NB4 (cell line): ENCODE measurements at regions not wholly inside any gene's neighbourhood (a gene's known extent, or its start where the extent isn't known, plus 50 kb on each side); places are given as distances from the start of the nearest gene placed in this dataset.

ENCODE experiments used
- POLR2A ChIP-seq: IDR thresholded peaks from 2 replicates; pipeline ENCODE4 v1.6.1; 2011; ENCODE audit warnings: mild to moderate bottlenecking; ENCODE audit not compliant: insufficient read length; ENCODE audit errors: extremely low read depth
- TF ChIP-seq, protein P1 (sequence below): IDR thresholded peaks from one replicate; pipeline ENCODE4 v1.5.1; 2012; ENCODE audit warnings: low read depth, low read length
- TF ChIP-seq, protein P2 (sequence below): IDR thresholded peaks from 2 replicates; pipeline ENCODE4 v1.6.1; 2011; ENCODE audit warnings: low read depth, low read length

- TF ChIP-seq, protein P1, sequence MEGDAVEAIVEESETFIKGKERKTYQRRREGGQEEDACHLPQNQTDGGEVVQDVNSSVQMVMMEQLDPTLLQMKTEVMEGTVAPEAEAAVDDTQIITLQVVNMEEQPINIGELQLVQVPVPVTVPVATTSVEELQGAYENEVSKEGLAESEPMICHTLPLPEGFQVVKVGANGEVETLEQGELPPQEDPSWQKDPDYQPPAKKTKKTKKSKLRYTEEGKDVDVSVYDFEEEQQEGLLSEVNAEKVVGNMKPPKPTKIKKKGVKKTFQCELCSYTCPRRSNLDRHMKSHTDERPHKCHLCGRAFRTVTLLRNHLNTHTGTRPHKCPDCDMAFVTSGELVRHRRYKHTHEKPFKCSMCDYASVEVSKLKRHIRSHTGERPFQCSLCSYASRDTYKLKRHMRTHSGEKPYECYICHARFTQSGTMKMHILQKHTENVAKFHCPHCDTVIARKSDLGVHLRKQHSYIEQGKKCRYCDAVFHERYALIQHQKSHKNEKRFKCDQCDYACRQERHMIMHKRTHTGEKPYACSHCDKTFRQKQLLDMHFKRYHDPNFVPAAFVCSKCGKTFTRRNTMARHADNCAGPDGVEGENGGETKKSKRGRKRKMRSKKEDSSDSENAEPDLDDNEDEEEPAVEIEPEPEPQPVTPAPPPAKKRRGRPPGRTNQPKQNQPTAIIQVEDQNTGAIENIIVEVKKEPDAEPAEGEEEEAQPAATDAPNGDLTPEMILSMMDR, result no peak
- TF ChIP-seq, protein P2, sequence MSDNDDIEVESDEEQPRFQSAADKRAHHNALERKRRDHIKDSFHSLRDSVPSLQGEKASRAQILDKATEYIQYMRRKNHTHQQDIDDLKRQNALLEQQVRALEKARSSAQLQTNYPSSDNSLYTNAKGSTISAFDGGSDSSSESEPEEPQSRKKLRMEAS, result no peak
- TF ChIP-seq POLR2A, result no peak
Observed at GRCh38 chr1:232296461-232296860, 333.5 kb downstream of the SIPA1L2 start.
